HepG2 (cell line): ENCODE measurements at regions not wholly inside any gene's neighbourhood (a gene's known extent, or its start where the extent isn't known, plus 50 kb on each side); places are given as distances from the start of the nearest gene placed in this dataset.

ENCODE experiments used
- ATAC-seq: fragments of 200-7000 bp; cut with Tn5 transposase; 3 replicates; pipeline ENCODE4 v1.9.1; 2020; ENCODE audit warnings: mild to moderate bottlenecking, moderate library complexity
- BruUV-seq: library from RNA; stranded (reverse); fragments of 400-500 nt; replicated peaks from 2 replicates; lab custom pipeline; 2021; lab: Mats Ljungman, UMichigan
- CTCF ChIA-PET: fragments of 300-600 bp; formaldehyde crosslinking; extraction: SDS; loops from one replicate; lab custom pipeline; 2021; ENCODE audit warnings: low total read pairs, inconsistent platforms, low intra/inter-chr PET ratio; lab: Yijun Ruan, JAX
- POLR2A ChIA-PET: fragments of 350-600 bp; sonication (Branson Sonifier 250); formaldehyde crosslinking; loops from one replicate; lab custom pipeline; 2020; ENCODE audit warnings: antibody characterized with exemption, inconsistent platforms; lab: Yijun Ruan, JAX
- DNase-seq: peaks from one replicate; pipeline ENCODE4 v3.0.0-alpha.2; 2015; ENCODE audit warnings: low spot score
- FAIRE-seq: peaks from 3 replicates; lab custom pipeline; 2011; peaks lifted over from hg19 to GRCh38; lab: Jason Lieb, UNC
- H2AFZ ChIP-seq: one replicate; pipeline ENCODE4 v1.6.1; 2011; ENCODE audit warnings: low read length, inconsistent platforms
- H3K27ac ChIP-seq: fragments of 300-600 bp; 3 replicates; pipeline ENCODE4 v1.8.0; 2011; ENCODE audit warnings: mixed run types, mild to moderate bottlenecking, mixed read lengths, low read length, inconsistent platforms; ENCODE audit not compliant: insufficient read depth; ENCODE audit errors: extremely low read length
- H3K27me3 ChIP-seq, 2 experiments: fragments of 200-600 bp in 1 of 2; 2 replicates in 1 of 2; 3 replicates in 1 of 2; pipeline versions ENCODE4 v1.6.0 to v1.8.0; 2011; ENCODE audit warnings: low read length in 2 of 2, mild to moderate bottlenecking in 2 of 2, moderate library complexity in 2 of 2, inconsistent platforms in 1 of 2; ENCODE audit not compliant: insufficient read depth in 2 of 2, control insufficient read depth in 1 of 2
- H3K36me3 ChIP-seq, 2 experiments: fragments of 200-600 bp in 1 of 2; replicated peaks in 1 of 2; 2 replicates in 1 of 2; 3 replicates in 1 of 2; pipeline versions ENCODE4 v1.5.1 to v1.8.0; 2011; ENCODE audit warnings: low read length in 2 of 2, inconsistent platforms in 1 of 2; ENCODE audit not compliant: insufficient read depth in 2 of 2, control insufficient read depth in 1 of 2
- H3K4me1 ChIP-seq: 2 replicates; pipeline ENCODE4 v1.5.1; 2012; ENCODE audit warnings: low read length, inconsistent platforms; ENCODE audit not compliant: insufficient read depth
- H3K4me2 ChIP-seq: 2 replicates; pipeline ENCODE4 v1.6.0; 2011; ENCODE audit warnings: low read depth, low read length, inconsistent platforms
- H3K4me3 ChIP-seq, 3 experiments: fragments of 200-600 bp in 1 of 3; sonication (generic), shearing (Covaris generic) in 1 of 3; replicated peaks in 1 of 3; 2 replicates each; pipeline ENCODE4 v1.5.1; 2011 to 2016; ENCODE audit warnings: low read length in 3 of 3, inconsistent platforms in 2 of 3, low read depth in 2 of 3, mild to moderate bottlenecking in 2 of 3, control low read depth in 1 of 3, mixed read lengths in 1 of 3; ENCODE audit not compliant: insufficient read depth in 1 of 3
- H3K79me2 ChIP-seq: one replicate; pipeline ENCODE4 v1.6.1; 2011; ENCODE audit warnings: low read length, inconsistent platforms; ENCODE audit not compliant: insufficient read depth
- H3K9ac ChIP-seq: 2 replicates; pipeline ENCODE4 v1.6.0; 2011; ENCODE audit warnings: mild to moderate bottlenecking, low read depth, low read length, inconsistent platforms; ENCODE audit not compliant: insufficient read depth
- H3K9me3 ChIP-seq: 2 replicates; pipeline ENCODE4 v1.5.1; 2012; ENCODE audit warnings: mild to moderate bottlenecking, low read length
- H4K20me1 ChIP-seq: 2 replicates; pipeline ENCODE4 v1.6.0; 2011; ENCODE audit warnings: inconsistent platforms, mild to moderate bottlenecking, low read length, moderate library complexity; ENCODE audit not compliant: insufficient read depth
- CAMTA2 ChIP-seq: sonication (generic); formaldehyde crosslinking; IDR thresholded peaks from 2 replicates; pipeline ENCODE4 v1.4.0; 2020; ENCODE audit warnings: mild to moderate bottlenecking, missing genetic modification reagents, borderline replicate concordance
- ERF ChIP-seq: IDR thresholded peaks from 2 replicates; pipeline ENCODE4 v1.6.1; 2018; ENCODE audit warnings: missing biosample characterization, missing genetic modification reagents
- JARID2 ChIP-seq: sonication (generic); formaldehyde crosslinking; IDR thresholded peaks from 2 replicates; pipeline ENCODE4 v1.8.1; 2023; ENCODE audit warnings: missing genetic modification reagents, inconsistent platforms; ENCODE audit not compliant: insufficient replicate concordance
- MAF1 ChIP-seq: sonication (generic); formaldehyde crosslinking; IDR thresholded peaks from 2 replicates; pipeline ENCODE4 v1.5.0; 2020; ENCODE audit warnings: missing genetic modification reagents, borderline replicate concordance
- SETDB1 ChIP-seq: sonication (generic); formaldehyde crosslinking; IDR thresholded peaks from 2 replicates; pipeline ENCODE4 v1.5.1; 2020; ENCODE audit warnings: missing genetic modification reagents, mild to moderate bottlenecking, borderline replicate concordance
- SMC3 ChIP-seq: IDR thresholded peaks from 2 replicates; pipeline ENCODE4 v1.6.1; 2011; ENCODE audit warnings: low read length, improper control_type of control experiment
- TCF7 ChIP-seq: sonication (generic); IDR thresholded peaks from 2 replicates; pipeline ENCODE4 v1.6.1; 2016; ENCODE audit warnings: antibody characterized with exemption, low read depth
- ZNF280B ChIP-seq: sonication (generic); formaldehyde crosslinking; IDR thresholded peaks from 2 replicates; pipeline ENCODE4 v1.5.0; 2020; ENCODE audit warnings: missing genetic modification reagents, mild to moderate bottlenecking, borderline replicate concordance
- ZNF678 ChIP-seq: sonication (generic); formaldehyde crosslinking; IDR thresholded peaks from 2 replicates; pipeline ENCODE4 v1.4.0; 2020; ENCODE audit warnings: mild to moderate bottlenecking, missing genetic modification reagents
- ZNF839 ChIP-seq: sonication (generic); formaldehyde crosslinking; IDR thresholded peaks from 2 replicates; pipeline ENCODE4 v1.4.0; 2020; ENCODE audit warnings: missing genetic modification reagents, mild to moderate bottlenecking, borderline replicate concordance
- WGBS: methylation state at CpG from one replicate; pipeline ENCODE4 v1.1.6; 2017; ENCODE audit warnings: low lambda C conversion rate; 5-methylcytosine and 5-hydroxymethylcytosine counted together
- in situ Hi-C: cut with HindIII; loops from 2 replicates; pipeline ENCODE4 v1.10.0; 2017; ENCODE audit warnings: low pct_unique_long_range_greater_than_20kb; ENCODE audit not compliant: extremely low pct_ligation_motif_present
- intact Hi-C: fragments of 100-400 bp; cut with micrococcal nuclease; formaldehyde crosslinking; loops from one replicate; pipeline ENCODE4 v1.10.0; 2022; ENCODE audit not compliant: unreplicated experiment
- TF ChIP-seq, protein P1 (sequence below): sonication (generic); formaldehyde crosslinking; IDR thresholded peaks from 2 replicates; pipeline ENCODE4 v1.4.0; 2020; ENCODE audit warnings: missing genetic modification reagents
- TF ChIP-seq, protein P2 (sequence below): sonication (generic); formaldehyde crosslinking; conservative IDR thresholded peaks from 2 replicates; pipeline ENCODE4 v1.8.1; 2023; ENCODE audit warnings: missing genetic modification reagents
- TF ChIP-seq, protein P3 (sequence below): sonication (generic); formaldehyde crosslinking; IDR thresholded peaks from 2 replicates; pipeline ENCODE4 v1.5.0; 2020; ENCODE audit warnings: mild to moderate bottlenecking, missing genetic modification reagents
- TF ChIP-seq, protein P4 (sequence below): sonication (generic); formaldehyde crosslinking; IDR thresholded peaks from 2 replicates; pipeline ENCODE4 v1.4.0; 2020; ENCODE audit warnings: missing genetic modification reagents

- no peaks in the 10 kb centered on the region for H3K36me3 ChIP-seq
- CTCF ChIA-PET: no interaction called here
- H3K79me2 ChIP-seq: no peaks in the 10 kb centered on the region
- no peak overlapping the region for H2AFZ ChIP-seq
- in situ Hi-C loops (no loop called here), intact Hi-C loops (no loop called here)
- H3K27me3 ChIP-seq: no peaks in the 10 kb centered on the region
- no peak; the same call in 2 of the 3 replicates for ATAC-seq
- H3K9ac ChIP-seq: no peak overlapping the region
- no TSS peak for BruUV-seq
- H3K4me1 ChIP-seq: no peaks in the 10 kb centered on the region
- H3K4me2 ChIP-seq: no peak overlapping the region
- TF ChIP-seq SETDB1 (CRISPR knock-in tag) (no peak), ZNF678 (no peak), JARID2 (CRISPR knock-in tag) (no peak), ERF (CRISPR knock-in tag) (no peak), SMC3 (no peak), CAMTA2 (no peak), ZNF280B (CRISPR knock-in tag) (no peak), MAF1 (CRISPR knock-in tag) (no peak), ZNF839 (CRISPR knock-in tag) (no peak), TCF7 (no peak)
- TF ChIP-seq, protein P1, sequence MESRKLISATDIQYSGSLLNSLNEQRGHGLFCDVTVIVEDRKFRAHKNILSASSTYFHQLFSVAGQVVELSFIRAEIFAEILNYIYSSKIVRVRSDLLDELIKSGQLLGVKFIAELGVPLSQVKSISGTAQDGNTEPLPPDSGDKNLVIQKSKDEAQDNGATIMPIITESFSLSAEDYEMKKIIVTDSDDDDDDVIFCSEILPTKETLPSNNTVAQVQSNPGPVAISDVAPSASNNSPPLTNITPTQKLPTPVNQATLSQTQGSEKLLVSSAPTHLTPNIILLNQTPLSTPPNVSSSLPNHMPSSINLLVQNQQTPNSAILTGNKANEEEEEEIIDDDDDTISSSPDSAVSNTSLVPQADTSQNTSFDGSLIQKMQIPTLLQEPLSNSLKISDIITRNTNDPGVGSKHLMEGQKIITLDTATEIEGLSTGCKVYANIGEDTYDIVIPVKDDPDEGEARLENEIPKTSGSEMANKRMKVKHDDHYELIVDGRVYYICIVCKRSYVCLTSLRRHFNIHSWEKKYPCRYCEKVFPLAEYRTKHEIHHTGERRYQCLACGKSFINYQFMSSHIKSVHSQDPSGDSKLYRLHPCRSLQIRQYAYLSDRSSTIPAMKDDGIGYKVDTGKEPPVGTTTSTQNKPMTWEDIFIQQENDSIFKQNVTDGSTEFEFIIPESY (CRISPR knock-in tag): no peak
- TF ChIP-seq, protein P2, sequence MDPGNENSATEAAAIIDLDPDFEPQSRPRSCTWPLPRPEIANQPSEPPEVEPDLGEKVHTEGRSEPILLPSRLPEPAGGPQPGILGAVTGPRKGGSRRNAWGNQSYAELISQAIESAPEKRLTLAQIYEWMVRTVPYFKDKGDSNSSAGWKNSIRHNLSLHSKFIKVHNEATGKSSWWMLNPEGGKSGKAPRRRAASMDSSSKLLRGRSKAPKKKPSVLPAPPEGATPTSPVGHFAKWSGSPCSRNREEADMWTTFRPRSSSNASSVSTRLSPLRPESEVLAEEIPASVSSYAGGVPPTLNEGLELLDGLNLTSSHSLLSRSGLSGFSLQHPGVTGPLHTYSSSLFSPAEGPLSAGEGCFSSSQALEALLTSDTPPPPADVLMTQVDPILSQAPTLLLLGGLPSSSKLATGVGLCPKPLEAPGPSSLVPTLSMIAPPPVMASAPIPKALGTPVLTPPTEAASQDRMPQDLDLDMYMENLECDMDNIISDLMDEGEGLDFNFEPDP (CRISPR knock-in tag): no peak
- TF ChIP-seq, protein P3, sequence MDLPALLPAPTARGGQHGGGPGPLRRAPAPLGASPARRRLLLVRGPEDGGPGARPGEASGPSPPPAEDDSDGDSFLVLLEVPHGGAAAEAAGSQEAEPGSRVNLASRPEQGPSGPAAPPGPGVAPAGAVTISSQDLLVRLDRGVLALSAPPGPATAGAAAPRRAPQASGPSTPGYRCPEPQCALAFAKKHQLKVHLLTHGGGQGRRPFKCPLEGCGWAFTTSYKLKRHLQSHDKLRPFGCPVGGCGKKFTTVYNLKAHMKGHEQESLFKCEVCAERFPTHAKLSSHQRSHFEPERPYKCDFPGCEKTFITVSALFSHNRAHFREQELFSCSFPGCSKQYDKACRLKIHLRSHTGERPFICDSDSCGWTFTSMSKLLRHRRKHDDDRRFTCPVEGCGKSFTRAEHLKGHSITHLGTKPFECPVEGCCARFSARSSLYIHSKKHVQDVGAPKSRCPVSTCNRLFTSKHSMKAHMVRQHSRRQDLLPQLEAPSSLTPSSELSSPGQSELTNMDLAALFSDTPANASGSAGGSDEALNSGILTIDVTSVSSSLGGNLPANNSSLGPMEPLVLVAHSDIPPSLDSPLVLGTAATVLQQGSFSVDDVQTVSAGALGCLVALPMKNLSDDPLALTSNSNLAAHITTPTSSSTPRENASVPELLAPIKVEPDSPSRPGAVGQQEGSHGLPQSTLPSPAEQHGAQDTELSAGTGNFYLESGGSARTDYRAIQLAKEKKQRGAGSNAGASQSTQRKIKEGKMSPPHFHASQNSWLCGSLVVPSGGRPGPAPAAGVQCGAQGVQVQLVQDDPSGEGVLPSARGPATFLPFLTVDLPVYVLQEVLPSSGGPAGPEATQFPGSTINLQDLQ: no peak
- TF ChIP-seq, protein P4, sequence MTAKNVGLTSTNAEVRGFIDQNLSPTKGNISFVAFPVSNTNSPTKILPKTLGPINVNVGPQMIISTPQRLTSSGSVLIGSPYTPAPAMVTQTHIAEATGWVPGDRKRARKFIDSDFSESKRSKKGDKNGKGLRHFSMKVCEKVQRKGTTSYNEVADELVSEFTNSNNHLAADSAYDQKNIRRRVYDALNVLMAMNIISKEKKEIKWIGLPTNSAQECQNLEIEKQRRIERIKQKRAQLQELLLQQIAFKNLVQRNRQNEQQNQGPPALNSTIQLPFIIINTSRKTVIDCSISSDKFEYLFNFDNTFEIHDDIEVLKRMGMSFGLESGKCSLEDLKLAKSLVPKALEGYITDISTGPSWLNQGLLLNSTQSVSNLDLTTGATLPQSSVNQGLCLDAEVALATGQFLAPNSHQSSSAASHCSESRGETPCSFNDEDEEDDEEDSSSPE (CRISPR knock-in tag): no peak
- TF ChIP-seq, all 625 proteins: peak for 0
- H3K27ac ChIP-seq: no peak overlapping the region
- H4K20me1 ChIP-seq: no peaks in the 10 kb centered on the region
- DNase-seq (no peak), FAIRE-seq (no peak)
- no peaks in the 10 kb centered on the region for H3K9me3 ChIP-seq
- POLR2A ChIA-PET: no interaction called here
- WGBS: 35% methylated on average over 8 of the region's 25 CpGs
- no peak overlapping the region for H3K4me3 ChIP-seq
Observed at GRCh38 chr7:82507976-82508677, 64.5 kb upstream of the CACNA2D1 start.
